ENCODE measurements at regions not wholly inside any gene's neighbourhood (a gene's known extent, or its start where the extent isn't known, plus 50 kb on each side); places are given as distances from the start of the nearest gene placed in this dataset.

DNA sequence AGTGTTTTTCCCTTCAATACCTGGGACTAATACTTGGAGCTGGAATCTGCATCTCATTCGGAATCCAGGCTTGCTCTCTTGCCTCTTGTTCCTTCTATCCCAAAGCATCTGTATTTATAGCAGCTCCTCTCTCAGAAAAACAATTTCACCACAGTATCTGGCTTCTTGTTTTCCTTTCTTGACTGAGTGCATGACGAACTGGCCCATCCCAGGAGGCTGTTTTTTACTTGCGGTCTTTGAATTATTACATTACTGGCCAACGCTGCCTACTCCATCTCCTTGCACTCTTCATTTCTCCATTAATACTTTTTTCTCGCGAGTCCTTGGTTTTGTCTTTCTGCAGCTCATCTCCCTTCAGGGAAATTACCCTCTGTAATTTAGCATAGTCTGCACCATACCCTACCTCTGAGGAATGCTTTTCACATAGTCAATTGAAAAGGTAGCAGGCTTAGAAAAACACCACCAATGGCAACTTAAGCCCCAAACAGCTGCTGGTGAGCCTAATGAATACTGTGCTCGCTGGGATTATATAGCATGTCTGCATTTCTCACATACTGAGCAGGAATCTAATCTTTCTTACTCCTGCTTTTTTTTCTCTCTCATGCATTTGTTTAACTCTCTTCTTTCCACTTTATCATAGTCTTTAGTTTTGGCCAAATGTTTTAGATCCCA is 277.4 kb upstream of the SESN3 start:
- no peak for DNase-seq

DNA sequence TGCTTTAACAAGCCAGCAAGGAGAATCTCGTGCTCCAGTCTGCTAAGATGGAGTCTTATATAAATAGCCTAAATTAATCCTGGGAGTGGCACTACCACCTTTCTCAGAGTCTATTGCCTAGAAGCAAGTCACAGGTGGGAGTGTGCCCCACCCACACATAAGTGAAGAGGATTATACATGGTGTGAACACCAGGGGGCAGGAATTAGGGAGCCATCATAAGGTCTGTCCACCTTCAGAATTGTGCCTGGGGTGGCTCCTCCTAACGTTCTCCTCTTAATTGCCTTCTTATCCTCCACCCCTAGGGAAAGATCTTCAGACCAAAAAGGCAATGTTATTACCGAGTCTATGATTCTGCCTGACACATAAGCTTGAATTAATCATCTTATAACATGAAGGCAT is 276.8 kb upstream of the SESN3 start:
- DNase-seq = no peak

DNA sequence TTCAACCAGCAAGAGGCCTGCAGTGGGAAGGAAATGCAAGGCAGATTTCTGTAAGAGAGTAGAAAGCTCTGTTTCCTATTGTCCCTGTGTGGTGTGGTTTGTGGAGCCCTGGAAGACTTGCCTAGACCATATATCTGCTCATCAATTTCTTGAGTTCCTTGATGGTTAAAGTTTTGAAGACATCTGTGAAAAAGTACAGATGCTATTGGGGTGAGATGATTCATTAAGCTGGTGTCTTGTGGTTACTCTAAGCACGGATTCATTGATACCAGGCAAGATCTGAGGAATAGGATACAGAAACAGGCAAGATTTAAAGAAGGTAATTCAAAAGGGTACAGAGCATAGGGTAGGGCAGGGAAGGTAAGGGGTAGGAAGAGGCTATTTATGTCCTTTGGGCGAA is 275.8 kb upstream of the SESN3 start:
- no peak for DNase-seq

DNA sequence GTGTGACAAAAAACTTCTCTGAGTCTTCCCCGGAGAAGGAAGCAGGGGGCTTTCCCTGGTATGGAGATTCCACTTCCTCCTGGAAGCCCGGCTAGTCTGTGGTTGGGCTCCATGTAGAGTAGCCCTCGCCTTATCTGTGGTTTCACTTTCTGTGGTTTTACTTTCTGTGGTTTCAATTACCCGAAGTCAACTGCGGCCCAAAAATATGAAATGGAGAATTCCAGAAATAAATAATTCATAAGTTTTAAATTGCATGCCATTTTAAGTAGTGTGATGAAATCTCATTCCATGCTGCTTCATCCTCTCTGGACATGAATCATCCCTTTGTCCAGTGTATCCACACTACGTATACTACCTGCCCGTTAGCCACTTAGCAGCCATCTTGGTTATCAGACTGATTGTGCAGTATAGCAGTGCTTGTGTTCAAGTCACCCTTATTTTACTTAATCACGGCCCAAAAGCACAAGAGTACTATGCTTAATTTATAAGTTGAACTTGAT is 275.0 kb upstream of the SESN3 start:
- peak; percentile 6 for DNase-seq

- no peak for DNase-seq
Measured at GRCh38 chr11:95503047-95503446, 272.0 kb upstream of the SESN3 start.

- no peak for DNase-seq
Measured at GRCh38 chr11:95502522-95502921, 271.5 kb upstream of the SESN3 start.

- DNase-seq = no peak
Measured at GRCh38 chr11:95501761-95502266, 270.8 kb upstream of the SESN3 start.

DNA sequence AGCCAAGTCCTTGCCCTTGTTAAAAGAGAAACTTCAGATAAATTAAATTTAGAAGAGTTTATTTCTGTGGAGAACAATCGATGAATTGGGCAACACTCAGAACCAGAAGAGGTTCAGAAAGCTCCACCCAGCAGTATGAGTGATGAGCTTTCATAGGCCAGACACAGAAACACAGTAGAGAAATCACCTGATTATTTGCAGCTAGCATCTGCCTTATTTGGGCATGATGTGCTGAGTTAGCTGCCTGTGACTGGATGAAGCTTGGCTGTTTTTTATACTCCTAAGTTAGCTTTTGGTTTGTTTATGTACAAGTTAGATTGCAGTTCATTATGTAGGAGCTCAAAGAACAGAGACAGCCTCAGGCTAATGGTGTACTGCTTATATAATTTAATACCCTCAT is 269.5 kb upstream of the SESN3 start:
- no peak for DNase-seq

DNA sequence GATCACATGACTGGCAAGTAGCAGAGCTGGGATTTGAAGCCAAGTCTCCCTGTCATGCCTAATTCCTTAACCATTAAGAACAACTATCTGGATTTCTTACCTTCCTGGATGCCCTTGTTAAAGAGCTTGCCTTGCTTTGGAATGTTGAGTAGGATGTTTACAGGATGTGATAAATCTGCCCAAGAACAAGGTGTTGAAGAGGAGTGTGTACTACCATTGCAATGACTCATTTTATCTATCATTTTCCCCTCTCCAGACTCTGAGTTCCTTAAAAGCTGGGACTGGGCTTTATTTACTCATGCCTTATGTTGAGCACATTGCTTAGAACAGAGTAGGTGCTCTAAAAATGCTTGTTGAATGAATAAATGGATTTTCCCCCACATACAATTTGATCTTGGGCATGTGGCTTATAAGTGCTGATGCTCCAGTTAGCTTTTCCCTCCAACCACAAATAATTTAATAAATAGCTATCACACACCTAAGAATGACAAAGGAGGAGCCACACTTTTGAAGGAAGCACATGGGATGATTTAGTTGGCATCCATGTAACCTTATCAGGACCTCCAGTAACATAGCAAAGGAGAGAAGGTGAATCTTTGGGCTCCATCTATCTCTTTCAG is 268.6 kb upstream of the SESN3 start:
- no peak for DNase-seq

DNA sequence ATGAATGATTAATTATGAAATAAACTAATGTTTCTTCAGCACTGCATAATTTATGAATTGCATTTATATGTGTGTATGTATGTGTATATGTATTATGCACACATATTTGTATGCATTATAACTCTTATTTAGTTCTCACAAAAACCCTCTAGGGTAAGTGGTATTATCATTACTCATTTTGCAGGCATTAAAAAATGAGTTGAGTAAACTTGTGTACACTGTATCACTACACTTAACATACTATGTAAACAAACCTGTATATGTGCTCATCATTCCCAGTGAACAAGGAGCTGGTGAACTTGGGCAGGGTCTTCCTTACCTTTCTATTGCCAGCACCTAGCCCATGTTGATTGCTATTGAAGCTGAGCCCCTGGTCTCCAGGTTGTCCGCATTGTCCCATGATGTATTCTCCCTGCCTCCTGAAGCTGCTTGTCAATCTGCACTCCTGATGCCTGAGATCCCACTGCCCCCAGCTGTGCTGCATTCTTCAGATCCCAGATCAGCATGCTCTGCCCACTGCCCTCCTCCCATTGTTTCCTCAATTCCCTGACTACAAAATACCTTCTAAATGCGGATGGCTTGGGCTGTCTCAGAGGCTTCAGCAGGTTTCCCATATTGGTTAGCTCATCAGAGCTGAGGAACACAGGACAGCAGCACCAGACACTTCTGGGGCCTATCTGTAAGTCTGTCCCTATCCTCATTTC is 267.9 kb upstream of the SESN3 start:
- no peak for DNase-seq

- no peak for DNase-seq
Measured at GRCh38 chr11:95496901-95497300, 265.9 kb upstream of the SESN3 start.

DNA sequence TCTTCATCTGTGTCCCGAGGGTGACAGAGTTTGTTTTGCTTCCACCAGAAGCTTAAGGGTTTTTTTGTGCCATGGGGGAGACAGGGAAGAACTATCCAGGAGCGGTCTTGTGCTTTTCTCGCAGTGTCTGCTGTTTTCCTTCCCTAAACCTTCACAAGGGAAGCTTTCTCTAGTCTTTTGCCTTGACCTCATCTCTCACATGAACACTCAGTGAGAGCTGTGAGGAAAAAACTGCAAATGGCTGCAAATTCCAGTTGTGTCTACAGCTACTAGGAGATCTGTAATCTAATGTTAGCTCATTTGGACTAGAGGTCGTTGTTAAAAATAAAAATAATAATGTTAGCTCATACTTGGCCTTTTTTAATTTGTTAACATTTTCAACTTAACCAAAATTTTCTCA is 264.7 kb upstream of the SESN3 start:
- no peak for DNase-seq

GRCh38 chr11:95494856-95495255 is 263.9 kb upstream of the SESN3 start:
- no peak for DNase-seq

DNA sequence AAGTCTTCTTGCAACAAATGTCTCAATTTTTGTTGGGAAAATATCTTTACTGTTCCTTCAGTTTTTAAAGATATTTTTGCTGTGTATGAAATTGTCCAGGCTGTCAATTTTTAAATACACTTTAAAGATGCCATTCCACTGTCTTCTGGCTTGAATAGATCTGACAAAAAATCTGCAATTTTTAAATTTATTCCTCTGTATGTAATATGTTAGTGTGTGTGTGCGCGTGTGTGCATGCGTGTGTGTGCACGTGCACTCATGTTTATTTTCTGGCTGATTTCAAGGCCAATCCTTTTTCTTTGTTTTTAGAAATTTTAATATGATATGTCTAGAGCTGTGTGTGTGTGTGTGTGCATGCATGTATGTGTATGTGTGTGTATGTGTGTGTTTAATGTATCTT is 263.2 kb upstream of the SESN3 start:
- DNase-seq = no peak

GRCh38 chr11:95490625-95491024 is 259.6 kb upstream of the SESN3 start:
- DNase-seq = no peak

DNA sequence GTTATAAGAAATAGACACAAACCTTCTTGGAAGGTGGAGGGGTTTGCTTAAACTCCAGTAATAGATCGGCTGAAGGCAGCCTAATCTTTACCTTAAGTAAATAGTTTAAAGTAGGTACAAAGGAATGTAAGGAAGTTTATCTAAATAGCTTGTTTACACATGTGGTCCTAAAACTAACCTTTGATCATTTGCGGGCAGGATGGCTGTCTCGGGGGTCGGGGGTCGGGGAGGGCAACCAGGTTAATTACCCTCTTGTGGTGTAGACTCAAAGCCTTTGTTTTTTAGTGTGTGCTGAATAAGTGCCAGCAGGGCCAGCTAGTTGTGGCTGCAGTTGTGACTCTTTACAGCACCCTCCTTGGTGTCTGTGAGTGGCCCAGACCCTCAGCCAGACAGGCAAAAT is 256.9 kb upstream of the SESN3 start:
- no peak for DNase-seq

- DNase-seq = no peak
Measured at GRCh38 chr11:95487391-95487790, 256.4 kb upstream of the SESN3 start.

DNA sequence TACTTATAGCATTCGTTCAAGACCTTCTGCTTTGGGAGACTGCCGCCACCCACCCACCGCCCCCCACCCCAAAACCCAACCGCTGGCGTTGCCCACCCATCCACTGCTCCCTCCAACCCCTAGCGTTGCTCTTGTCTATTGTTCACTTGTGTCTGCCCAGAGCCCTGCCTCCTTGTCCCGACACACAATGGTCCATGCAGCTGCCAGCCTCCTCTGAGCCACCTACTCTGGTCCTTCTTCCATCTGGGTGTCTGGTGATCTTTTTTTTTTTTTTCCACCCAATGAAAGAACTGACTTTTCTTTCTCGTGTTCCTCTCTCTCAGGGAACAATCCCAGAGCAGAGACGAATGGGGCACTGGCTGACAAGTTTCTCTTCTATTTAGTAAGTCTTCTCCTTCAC is 256.0 kb upstream of the SESN3 start:
- DNase-seq = no peak

DNA sequence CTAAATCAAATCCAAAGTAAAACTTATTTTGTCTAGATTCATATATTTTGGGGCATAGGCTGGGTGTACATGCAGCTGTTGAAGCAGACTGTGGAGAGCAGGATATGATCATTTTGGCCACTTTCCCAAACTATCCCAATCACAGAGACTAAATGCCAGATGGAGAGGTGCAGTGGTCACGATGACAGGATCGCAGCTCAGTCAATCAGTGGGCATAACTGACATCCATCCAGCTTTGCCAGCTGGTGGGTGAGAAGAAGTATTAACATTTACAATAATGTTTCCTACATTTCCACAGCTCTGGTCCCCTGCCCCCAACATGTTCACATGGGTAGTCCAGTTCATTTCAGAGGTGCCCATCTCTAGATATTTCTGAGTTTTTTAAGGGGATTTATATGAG is 255.5 kb upstream of the SESN3 start:
- DNase-seq = no peak

DNA sequence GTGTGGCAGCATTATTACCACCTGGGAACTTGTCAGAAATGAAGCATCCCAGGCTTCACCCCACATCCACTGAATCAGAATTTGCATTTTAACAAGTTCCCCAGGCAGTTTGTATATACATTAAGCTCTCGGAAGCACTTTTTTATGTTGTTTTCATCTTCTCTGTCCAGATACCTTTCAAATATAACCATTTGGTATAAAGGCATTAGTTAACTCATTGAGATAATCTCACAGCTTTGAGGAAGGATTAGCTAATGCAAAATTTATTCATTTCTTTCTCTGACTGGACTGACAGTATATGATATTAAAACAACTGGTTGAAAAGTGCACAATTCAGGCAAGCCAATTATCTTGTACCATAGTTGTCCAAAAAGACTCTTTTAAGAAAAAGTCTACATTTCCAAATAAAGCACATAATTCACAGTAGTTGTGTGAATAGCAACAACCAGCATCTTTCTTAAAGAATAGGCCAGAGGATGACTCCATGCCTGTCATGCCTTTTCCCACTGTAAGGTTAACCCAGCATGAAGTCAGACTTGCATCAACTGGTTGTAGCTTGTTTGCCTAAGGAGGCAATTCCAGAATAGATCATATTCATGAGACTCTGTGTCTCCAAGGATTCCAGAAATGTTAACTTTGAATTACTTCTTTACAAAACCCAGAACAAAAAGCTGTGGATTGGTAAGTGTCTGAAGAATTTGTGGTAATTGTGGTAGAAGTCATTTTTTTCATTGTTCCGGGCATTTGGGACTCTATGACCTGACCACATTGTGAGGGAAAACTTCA is 254.3 kb upstream of the SESN3 start:
- no peak for DNase-seq

DNA sequence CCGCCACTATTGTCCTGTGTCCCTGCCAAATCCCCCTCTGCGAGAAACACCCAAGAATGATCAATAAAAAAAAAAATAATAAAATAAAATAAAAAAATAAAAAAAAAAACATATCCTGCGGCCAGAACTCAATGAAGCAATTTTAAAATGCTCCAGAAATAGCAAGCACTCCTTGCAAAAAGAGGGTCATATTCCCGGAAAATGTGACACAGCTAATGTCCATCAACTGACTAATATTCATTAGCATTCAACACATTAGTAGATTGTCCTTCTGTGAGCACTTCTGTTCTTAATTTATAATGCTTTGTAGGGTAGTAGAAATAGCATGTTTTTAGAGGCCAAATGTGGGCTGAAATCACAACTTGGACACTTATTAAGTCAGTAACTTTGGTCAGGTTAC is 252.3 kb upstream of the SESN3 start:
- no peak for DNase-seq

GRCh38 chr11:95478003-95478402 is 247.0 kb upstream of the SESN3 start:
- DNase-seq = no peak

DNA sequence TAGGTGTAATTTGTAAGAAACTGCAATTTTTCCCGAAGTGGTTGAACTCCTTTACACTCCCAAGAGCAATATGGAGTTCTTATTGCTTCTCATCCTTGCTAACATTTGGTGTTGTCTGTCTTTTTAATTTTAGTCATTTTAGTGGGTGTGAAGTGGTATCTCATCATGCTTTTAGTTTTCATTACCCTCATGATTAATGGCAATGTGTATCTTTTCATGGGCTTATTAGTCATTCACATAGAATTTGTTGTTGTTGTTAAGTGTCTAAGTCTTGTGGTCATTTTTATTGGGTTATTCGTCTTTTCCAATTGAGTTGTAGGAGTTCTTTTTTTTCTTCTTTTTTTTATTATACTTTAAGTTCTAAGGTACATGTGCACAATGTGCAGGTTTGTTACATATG is 238.3 kb upstream of the SESN3 start:
- no peak for DNase-seq
